ENCODE measurements at regions not wholly inside any gene's neighbourhood (a gene's known extent, or its start where the extent isn't known, plus 50 kb on each side); places are given as distances from the start of the nearest gene placed in this dataset.

DNA sequence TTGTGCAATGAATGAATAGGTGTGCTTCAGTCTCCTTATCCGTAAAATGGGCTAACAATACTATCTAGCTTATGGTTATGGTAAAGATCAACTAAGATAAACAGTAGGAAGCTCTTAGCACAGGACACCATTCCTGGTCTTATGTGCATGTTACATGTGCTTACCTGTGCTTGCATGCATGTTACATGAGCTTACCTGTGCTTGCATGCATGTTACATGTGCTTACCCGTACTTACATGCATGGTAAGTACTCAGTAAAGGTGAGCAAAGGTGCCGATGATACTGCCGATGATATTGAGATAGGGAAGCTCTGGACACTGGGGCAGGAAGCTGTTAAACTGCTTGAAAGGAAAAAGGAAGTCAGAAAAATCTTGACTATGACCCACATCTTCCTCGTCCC is 211.0 kb upstream of the USP24 start:
- no peak overlapping the region for H3K4me2 ChIP-seq (ENCODE audit: unreplicated experiment)
- no peak for DNase-seq
- H3K4me3 ChIP-seq: no peak overlapping the region
- no peak for TF ChIP-seq EZH2phosphoT487 (IDR thresholded peaks at IDR 0.05; ENCODE audit: insufficient read depth, low read depth)
- no peak for TF ChIP-seq EZH2 (IDR thresholded peaks at IDR 0.05; ENCODE audit: insufficient read depth, poor library complexity, severe bottlenecking)
- in situ Hi-C loops (cut with MboI): no loop called here
- peaks cover 20% of the 10 kb centered on the region for H3F3A ChIP-seq (ENCODE audit: insufficient read depth)
- H3K27me3 ChIP-seq (replicated peaks; ENCODE audit: insufficient read depth): no peaks in the 10 kb centered on the region
- peaks cover 38% of the 10 kb centered on the region for H3K4me1 ChIP-seq (ENCODE audit: insufficient read depth)
- no peak overlapping the region for H2AFZ ChIP-seq
- no peaks in the 10 kb centered on the region for H3K9me2 ChIP-seq (ENCODE audit: insufficient read depth)
- H4K20me1 ChIP-seq (ENCODE audit: insufficient read depth): no peaks in the 10 kb centered on the region
- WGBS, 2 experiments (ENCODE audit: low coverage in 1 of 2, low lambda C conversion rate in 2 of 2, missing lambda C conversion rate in 2 of 2): 97 to 100% methylated on average over 5 of the region's 5 CpGs
- H3K79me2 ChIP-seq (ENCODE audit: insufficient read depth): no peaks in the 10 kb centered on the region
- no peaks in the 10 kb centered on the region for H3K9me3 ChIP-seq (ENCODE audit: low read depth)
- no peaks in the 10 kb centered on the region for H3K36me3 ChIP-seq (ENCODE audit: low read depth)
- H3K9ac ChIP-seq: no peak overlapping the region
- H3K27ac ChIP-seq: no peak overlapping the region

DNA sequence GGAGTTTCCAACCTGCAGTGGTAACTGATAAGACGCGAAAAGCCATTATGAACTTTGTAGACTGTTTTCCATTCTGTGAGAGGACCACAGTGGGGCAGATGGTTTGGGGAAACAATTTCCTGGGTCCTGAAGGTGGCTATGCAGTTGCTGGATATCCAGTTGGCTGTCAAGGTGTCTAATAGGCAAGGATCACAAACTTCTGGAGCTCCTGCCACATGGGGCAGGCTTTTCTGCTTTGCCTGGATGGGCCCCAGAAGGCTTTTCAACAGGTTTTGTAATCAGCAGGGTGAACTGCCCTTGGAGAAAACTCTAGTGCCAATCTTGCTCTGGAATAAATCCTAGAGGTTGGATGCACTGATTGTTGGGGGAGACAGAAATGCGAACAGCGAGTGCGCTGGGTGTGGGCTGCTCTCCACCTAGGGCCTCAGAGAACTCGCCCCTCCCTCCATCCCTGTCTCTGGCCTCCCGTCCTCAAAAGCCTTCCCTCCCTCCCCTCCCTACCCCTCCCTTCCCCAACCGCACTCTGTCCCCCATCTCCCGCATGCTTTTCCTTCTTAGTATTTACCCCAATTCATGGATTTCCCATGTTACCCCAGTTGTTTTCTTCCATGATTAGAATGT is 210.3 kb upstream of the USP24 start:
- H3F3A ChIP-seq (ENCODE audit: insufficient read depth): peaks cover 27% of the 10 kb centered on the region
- TF ChIP-seq EZH2 (IDR thresholded peaks at IDR 0.05; ENCODE audit: insufficient read depth, poor library complexity, severe bottlenecking) (no peak), EZH2phosphoT487 (IDR thresholded peaks at IDR 0.05; ENCODE audit: insufficient read depth, low read depth) (no peak)
- H3K36me3 ChIP-seq (ENCODE audit: low read depth): no peaks in the 10 kb centered on the region
- no peak overlapping the region for H3K4me3 ChIP-seq
- no peak overlapping the region for H3K27ac ChIP-seq
- peaks cover 38% of the 10 kb centered on the region for H3K4me1 ChIP-seq (ENCODE audit: insufficient read depth)
- H3K79me2 ChIP-seq (ENCODE audit: insufficient read depth): no peaks in the 10 kb centered on the region
- no peaks in the 10 kb centered on the region for H3K27me3 ChIP-seq (replicated peaks; ENCODE audit: insufficient read depth)
- in situ Hi-C loops (cut with MboI): no loop called here
- H4K20me1 ChIP-seq (ENCODE audit: insufficient read depth): no peaks in the 10 kb centered on the region
- no peak for DNase-seq
- no peaks in the 10 kb centered on the region for H3K9me3 ChIP-seq (ENCODE audit: low read depth)
- H3K4me2 ChIP-seq (ENCODE audit: unreplicated experiment): no peak overlapping the region
- no peak overlapping the region for H2AFZ ChIP-seq
- no peak overlapping the region for H3K9ac ChIP-seq
- 96 to 100% methylated on average over 7 to 9 of the region's 9 CpGs for WGBS, 2 experiments (ENCODE audit: low coverage in 1 of 2, low lambda C conversion rate in 2 of 2, missing lambda C conversion rate in 2 of 2)
- no peaks in the 10 kb centered on the region for H3K9me2 ChIP-seq (ENCODE audit: insufficient read depth)

DNA sequence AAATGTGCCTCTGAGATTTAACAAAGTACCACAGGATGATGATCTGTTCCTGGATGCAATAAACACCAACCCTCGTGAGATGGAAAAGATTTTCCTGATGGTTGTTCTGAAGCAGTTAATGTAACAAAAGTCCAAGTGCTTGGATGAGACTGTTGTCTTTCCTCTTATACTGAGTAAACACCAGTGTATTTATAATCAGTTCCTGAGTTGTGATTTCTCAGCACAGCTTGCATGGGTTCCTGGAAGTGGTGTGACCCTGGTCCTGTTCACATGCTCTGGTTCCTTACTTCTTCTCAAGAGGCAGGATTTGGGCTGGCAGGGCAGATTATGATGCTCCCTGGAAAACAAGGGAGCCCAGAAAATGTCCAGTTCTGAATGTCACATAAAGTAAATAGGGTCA is 208.2 kb upstream of the USP24 start:
- no peak overlapping the region for H3K4me3 ChIP-seq
- no peak overlapping the region for H3K27ac ChIP-seq
- no peak overlapping the region for H3K4me2 ChIP-seq (ENCODE audit: unreplicated experiment)
- no peaks in the 10 kb centered on the region for H3K79me2 ChIP-seq (ENCODE audit: insufficient read depth)
- no peaks in the 10 kb centered on the region for H4K20me1 ChIP-seq (ENCODE audit: insufficient read depth)
- DNase-seq: no peak
- H3K4me1 ChIP-seq (ENCODE audit: insufficient read depth): peaks cover 24% of the 10 kb centered on the region
- H3K27me3 ChIP-seq (replicated peaks; ENCODE audit: insufficient read depth): no peaks in the 10 kb centered on the region
- no peaks in the 10 kb centered on the region for H3K9me2 ChIP-seq (ENCODE audit: insufficient read depth)
- H3F3A ChIP-seq (ENCODE audit: insufficient read depth): peaks cover 19% of the 10 kb centered on the region
- in situ Hi-C loops (cut with MboI): no loop called here
- no peak overlapping the region for H3K9ac ChIP-seq
- WGBS, 2 experiments (ENCODE audit: low coverage in 1 of 2, low lambda C conversion rate in 2 of 2, missing lambda C conversion rate in 2 of 2): 64 to 71% methylated on average over 1 of the region's 1 CpG
- no peaks in the 10 kb centered on the region for H3K9me3 ChIP-seq (ENCODE audit: low read depth)
- no peaks in the 10 kb centered on the region for H3K36me3 ChIP-seq (ENCODE audit: low read depth)
- TF ChIP-seq EZH2 (IDR thresholded peaks at IDR 0.05; ENCODE audit: insufficient read depth, poor library complexity, severe bottlenecking): no peak
- TF ChIP-seq EZH2phosphoT487 (IDR thresholded peaks at IDR 0.05; ENCODE audit: insufficient read depth, low read depth): no peak
- H2AFZ ChIP-seq: 0 out of 2 replicates have a peak overlapping the region, but pooled peaks have one; percentile 14

GRCh38 chr1:55420929-55421716 is 206.0 kb upstream of the USP24 start:
- H3K9me2 ChIP-seq (ENCODE audit: insufficient read depth): no peaks in the 10 kb centered on the region
- in situ Hi-C loops (cut with MboI): no loop called here
- no peaks in the 10 kb centered on the region for H3K36me3 ChIP-seq (ENCODE audit: low read depth)
- H4K20me1 ChIP-seq (ENCODE audit: insufficient read depth): no peaks in the 10 kb centered on the region
- no peak for TF ChIP-seq EZH2 (IDR thresholded peaks at IDR 0.05; ENCODE audit: insufficient read depth, poor library complexity, severe bottlenecking)
- no peak for TF ChIP-seq EZH2phosphoT487 (IDR thresholded peaks at IDR 0.05; ENCODE audit: insufficient read depth, low read depth)
- peak overlapping the region; percentile 18; the same call in 1 of the 2 replicates for H2AFZ ChIP-seq
- H3K79me2 ChIP-seq (ENCODE audit: insufficient read depth): no peaks in the 10 kb centered on the region
- peak overlapping the region; percentile 27 for H3K4me2 ChIP-seq (ENCODE audit: unreplicated experiment)
- no peak overlapping the region for H3K9ac ChIP-seq
- DNase-seq: peak; percentile 49
- peaks cover 11% of the 10 kb centered on the region; the same call in 1 of the 2 replicates for H3F3A ChIP-seq (ENCODE audit: insufficient read depth)
- WGBS, 2 experiments (ENCODE audit: low coverage in 1 of 2, low lambda C conversion rate in 2 of 2, missing lambda C conversion rate in 2 of 2): 15 to 19% methylated on average over 3 of the region's 3 CpGs
- no peak overlapping the region for H3K4me3 ChIP-seq
- peaks cover 15% of the 10 kb centered on the region for H3K4me1 ChIP-seq (ENCODE audit: insufficient read depth)
- peak overlapping the region; percentile 18; the same call in 1 of the 2 replicates for H3K27ac ChIP-seq
- H3K9me3 ChIP-seq (ENCODE audit: low read depth): no peaks in the 10 kb centered on the region
- no peaks in the 10 kb centered on the region for H3K27me3 ChIP-seq (replicated peaks; ENCODE audit: insufficient read depth)
